Nephron progenitor cell (in vitro differentiated cells): ENCODE measurements at regions not wholly inside any gene's neighbourhood (a gene's known extent, or its start where the extent isn't known, plus 50 kb on each side); places are given as distances from the start of the nearest gene placed in this dataset.

Experiments
- DNase-seq: peaks from one replicate; pipeline ENCODE4 v3.0.0; 2021
- H3K27ac Mint-ChIP-seq: 2 replicates; pipeline ENCODE4 v1.8.0; 2021; ENCODE audit warnings: mild to moderate bottlenecking, moderate library complexity, mixed read lengths
- H3K27me3 Mint-ChIP-seq: 2 replicates; pipeline ENCODE4 v1.8.0; 2021; ENCODE audit warnings: mild to moderate bottlenecking, low read depth, mixed read lengths; ENCODE audit not compliant: poor library complexity
- H3K36me3 Mint-ChIP-seq: 2 replicates; pipeline ENCODE4 v1.8.0; 2021; ENCODE audit warnings: low read depth, mixed read lengths
- H3K4me1 Mint-ChIP-seq: 2 replicates; pipeline ENCODE4 v1.8.0; 2021; ENCODE audit warnings: mixed read lengths
- H3K4me3 Mint-ChIP-seq: 2 replicates; pipeline ENCODE4 v1.8.0; 2021; ENCODE audit warnings: mild to moderate bottlenecking, moderate library complexity, mixed read lengths
- H3K9me3 Mint-ChIP-seq: 2 replicates; pipeline ENCODE4 v1.8.0; 2021; ENCODE audit warnings: mild to moderate bottlenecking, moderate library complexity, mixed read lengths
- TF ChIP-seq, protein P1 (sequence below): fragments of 200-600 bp; sonication (generic); IDR thresholded peaks from 2 replicates; pipeline ENCODE4 v1.5.0; 2021; ENCODE audit warnings: antibody characterized with exemption

DNA sequence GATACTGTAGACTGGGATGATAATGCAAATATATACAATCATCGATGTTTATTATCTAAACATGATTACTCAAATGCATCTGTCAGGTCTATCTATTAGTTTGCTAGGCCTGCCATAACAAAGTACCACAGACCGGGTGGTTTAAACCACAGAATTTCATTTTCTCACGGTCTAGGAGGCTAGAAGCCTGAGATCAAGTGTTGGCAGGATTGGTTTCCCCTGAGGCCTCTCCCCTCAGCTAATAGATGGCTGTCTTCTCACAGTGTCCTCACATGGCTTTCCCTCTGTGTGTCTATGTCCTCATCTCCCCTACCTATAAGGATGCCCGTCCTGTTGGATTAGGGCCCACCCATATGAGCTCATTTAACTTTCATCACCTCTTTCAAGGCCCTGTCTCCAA lies 512.6 kb upstream of the SLC35B3 start:
- DNase-seq = no peak
- no peaks in the 10 kb centered on the region for H3K27me3 Mint-ChIP-seq
- H3K4me1 Mint-ChIP-seq = peaks cover 46% of the 10 kb centered on the region
- TF ChIP-seq, protein P1, sequence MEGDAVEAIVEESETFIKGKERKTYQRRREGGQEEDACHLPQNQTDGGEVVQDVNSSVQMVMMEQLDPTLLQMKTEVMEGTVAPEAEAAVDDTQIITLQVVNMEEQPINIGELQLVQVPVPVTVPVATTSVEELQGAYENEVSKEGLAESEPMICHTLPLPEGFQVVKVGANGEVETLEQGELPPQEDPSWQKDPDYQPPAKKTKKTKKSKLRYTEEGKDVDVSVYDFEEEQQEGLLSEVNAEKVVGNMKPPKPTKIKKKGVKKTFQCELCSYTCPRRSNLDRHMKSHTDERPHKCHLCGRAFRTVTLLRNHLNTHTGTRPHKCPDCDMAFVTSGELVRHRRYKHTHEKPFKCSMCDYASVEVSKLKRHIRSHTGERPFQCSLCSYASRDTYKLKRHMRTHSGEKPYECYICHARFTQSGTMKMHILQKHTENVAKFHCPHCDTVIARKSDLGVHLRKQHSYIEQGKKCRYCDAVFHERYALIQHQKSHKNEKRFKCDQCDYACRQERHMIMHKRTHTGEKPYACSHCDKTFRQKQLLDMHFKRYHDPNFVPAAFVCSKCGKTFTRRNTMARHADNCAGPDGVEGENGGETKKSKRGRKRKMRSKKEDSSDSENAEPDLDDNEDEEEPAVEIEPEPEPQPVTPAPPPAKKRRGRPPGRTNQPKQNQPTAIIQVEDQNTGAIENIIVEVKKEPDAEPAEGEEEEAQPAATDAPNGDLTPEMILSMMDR = no peak
- no peaks in the 10 kb centered on the region for H3K9me3 Mint-ChIP-seq
- no peak overlapping the region for H3K4me3 Mint-ChIP-seq
- no peaks in the 10 kb centered on the region for H3K36me3 Mint-ChIP-seq
- peak overlapping the region; percentile 58 for H3K27ac Mint-ChIP-seq

DNA sequence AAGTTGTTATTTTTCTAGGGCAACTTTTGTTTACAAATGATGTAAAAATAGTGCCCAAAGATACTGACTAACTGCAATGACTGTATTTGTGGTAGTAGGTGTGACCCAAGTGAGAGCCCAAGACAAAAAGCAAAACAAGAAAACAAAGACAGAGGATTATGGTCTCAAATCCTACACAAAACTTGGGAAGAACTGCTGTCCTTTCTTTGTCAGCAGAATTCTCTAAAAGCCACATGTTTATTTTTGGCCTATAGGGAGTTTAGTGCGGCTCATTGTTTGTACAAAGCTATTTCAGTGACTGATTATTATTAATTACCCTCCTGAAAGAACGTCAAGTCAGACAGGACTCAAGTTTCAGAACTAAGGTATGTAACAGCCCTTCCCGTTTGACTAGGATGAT lies 509.2 kb upstream of the SLC35B3 start:
- no peak for DNase-seq
- no peaks in the 10 kb centered on the region for H3K9me3 Mint-ChIP-seq
- peak overlapping the region; percentile 78 for H3K27ac Mint-ChIP-seq
- peaks cover 65% of the 10 kb centered on the region for H3K4me1 Mint-ChIP-seq
- TF ChIP-seq, protein P1 = no peak
- no peaks in the 10 kb centered on the region for H3K36me3 Mint-ChIP-seq
- H3K27me3 Mint-ChIP-seq = no peaks in the 10 kb centered on the region
- H3K4me3 Mint-ChIP-seq = no peak overlapping the region

DNA sequence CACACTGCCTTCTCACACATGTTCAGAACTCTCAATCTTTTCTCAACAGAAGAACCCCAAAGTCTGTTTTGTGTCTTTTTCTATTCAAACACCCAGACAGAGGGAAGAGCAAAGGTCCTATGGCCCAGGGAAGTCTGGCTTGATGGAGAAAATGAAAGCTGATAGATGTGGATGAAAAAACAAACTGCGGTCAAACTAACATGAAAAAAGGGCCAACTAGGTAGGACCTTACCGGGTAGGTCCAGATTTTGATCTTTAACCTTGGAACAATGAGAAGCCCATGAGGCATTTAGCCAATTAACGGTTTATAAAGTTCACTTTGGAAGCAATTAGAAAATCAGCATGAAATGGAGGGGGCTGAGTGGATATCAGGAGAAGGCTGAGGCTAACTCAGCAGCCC lies 507.7 kb upstream of the SLC35B3 start:
- Mint-ChIP-seq H3K27me3 (no peaks in the 10 kb centered on the region), H3K36me3 (no peaks in the 10 kb centered on the region), H3K9me3 (no peaks in the 10 kb centered on the region), H3K4me1 (peaks cover 63% of the 10 kb centered on the region), H3K4me3 (no peak overlapping the region), H3K27ac (peak overlapping the region; percentile 2)
- TF ChIP-seq, protein P1 = no peak
- no peak for DNase-seq

DNA sequence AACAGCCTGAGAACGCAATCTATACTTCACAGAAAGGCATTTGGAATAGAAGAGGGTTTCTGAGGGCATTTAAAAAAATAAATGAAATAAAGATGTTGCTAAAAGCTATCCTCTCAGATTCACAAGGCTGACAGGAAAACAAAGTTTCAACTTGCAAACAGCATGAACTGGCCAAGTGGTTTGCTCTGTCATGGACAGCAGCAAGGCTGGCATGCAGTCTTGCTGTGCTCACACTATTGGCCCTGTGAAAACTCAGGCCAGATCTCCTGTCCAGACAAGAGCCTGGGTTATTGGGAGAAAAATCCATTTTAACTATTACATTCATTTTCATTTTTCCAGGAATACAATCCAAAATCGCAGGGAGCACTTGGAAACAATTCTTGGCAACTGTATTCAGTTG lies 506.2 kb upstream of the SLC35B3 start:
- Mint-ChIP-seq H3K27me3 (no peaks in the 10 kb centered on the region), H3K36me3 (no peaks in the 10 kb centered on the region), H3K4me3 (no peak overlapping the region), H3K27ac (no peak overlapping the region), H3K4me1 (peaks cover 55% of the 10 kb centered on the region), H3K9me3 (peaks cover 3% of the 10 kb centered on the region)
- no peak for DNase-seq
- TF ChIP-seq, protein P1 = no peak

DNA sequence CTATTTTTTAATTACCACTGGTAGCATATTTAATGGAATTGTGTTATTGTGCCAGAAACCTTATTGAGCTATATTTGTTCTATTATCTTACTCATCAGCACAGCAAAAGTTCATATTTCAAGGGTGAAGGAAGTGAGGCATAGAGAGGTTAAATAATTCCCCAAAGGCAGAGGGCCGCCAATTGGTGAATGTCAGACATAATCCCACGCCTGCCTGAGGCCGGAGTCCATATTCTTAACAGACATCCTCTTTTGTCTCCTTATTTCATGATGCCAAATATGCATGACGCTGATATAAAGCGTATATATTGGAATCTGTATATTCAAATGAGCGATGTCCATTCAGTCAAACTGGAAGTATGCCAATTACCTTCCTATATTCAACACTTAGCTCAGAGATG lies 505.0 kb upstream of the SLC35B3 start:
- H3K27ac Mint-ChIP-seq = no peak overlapping the region
- peaks cover 58% of the 10 kb centered on the region for H3K4me1 Mint-ChIP-seq
- peaks cover 3% of the 10 kb centered on the region for H3K9me3 Mint-ChIP-seq

DNA sequence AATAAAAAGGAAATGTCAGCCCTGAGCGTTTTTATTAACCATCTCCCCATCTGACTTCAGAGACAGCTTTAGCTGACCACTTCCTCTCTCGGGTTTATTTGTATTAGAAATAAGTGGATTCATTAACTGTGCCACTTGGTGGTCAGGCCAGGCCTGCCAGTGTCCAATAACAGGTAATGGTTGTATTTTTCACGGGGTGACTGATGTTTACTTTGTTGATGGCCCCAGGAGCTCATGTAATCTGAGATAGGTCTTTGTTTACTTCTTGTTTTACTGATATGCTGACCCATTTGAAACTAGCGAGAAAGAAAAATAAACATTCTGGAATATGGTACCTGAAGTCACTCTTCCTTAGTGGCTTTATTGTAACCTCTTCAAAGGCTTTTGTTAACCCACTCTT lies 504.3 kb upstream of the SLC35B3 start:
- H3K27me3 Mint-ChIP-seq = no peaks in the 10 kb centered on the region
- peaks cover 3% of the 10 kb centered on the region for H3K9me3 Mint-ChIP-seq
- peak overlapping the region; percentile 18 for H3K27ac Mint-ChIP-seq
- no peak for DNase-seq
- no peaks in the 10 kb centered on the region for H3K36me3 Mint-ChIP-seq
- TF ChIP-seq, protein P1 = no peak
- peaks cover 60% of the 10 kb centered on the region for H3K4me1 Mint-ChIP-seq
- H3K4me3 Mint-ChIP-seq = peak overlapping the region; percentile 39

More for the DNA sequence above, 505.0 kb upstream of the SLC35B3 start:
- TF ChIP-seq, protein P1 = no peak
- Mint-ChIP-seq H3K27me3 (no peaks in the 10 kb centered on the region), H3K4me3 (no peak overlapping the region), H3K36me3 (no peaks in the 10 kb centered on the region)
- DNase-seq = no peak
